Ascending aorta (tissue), 2 donors: ENCODE measurements at regions not wholly inside any gene's neighbourhood (a gene's known extent, or its start where the extent isn't known, plus 50 kb on each side); places are given as distances from the start of the nearest gene placed in this dataset.

Source experiments
- DNase-seq, 2 donors: peaks; one replicate each; pipeline ENCODE4 v3.0.0-alpha.2; 2019; ENCODE audit warnings: low spot score in 2 of 2
- H3K27ac ChIP-seq, 2 donors: fragments of 200-600 bp; sonication (generic); one replicate each; pipeline ENCODE4 v1.5.1; 2016 to 2017; ENCODE audit warnings: mild to moderate bottlenecking in 1 of 2
- H3K27me3 ChIP-seq: fragments of 200-600 bp; sonication (generic); one replicate; pipeline ENCODE4 v1.5.1; 2017
- H3K36me3 ChIP-seq, 2 donors: fragments of 200-600 bp; sonication (generic); one replicate each; pipeline ENCODE4 v1.5.1; 2016
- H3K4me1 ChIP-seq, 2 donors: fragments of 200-600 bp; sonication (generic); one replicate each; pipeline ENCODE4 v1.5.1; 2016 to 2017; ENCODE audit warnings: mild to moderate bottlenecking in 1 of 2
- H3K4me3 ChIP-seq, 2 donors: fragments of 200-600 bp; sonication (generic); one replicate each; pipeline ENCODE4 v1.5.1; 2016 to 2017; ENCODE audit warnings: mild to moderate bottlenecking in 1 of 2
- H3K9me3 ChIP-seq, 2 donors: fragments of 200-600 bp; sonication (generic); one replicate each; pipeline ENCODE4 v1.5.1; 2016
- intact Hi-C: fragments of 100-400 bp; cut with DNase I; formaldehyde crosslinking; loops from one replicate; pipeline ENCODE4 v1.15.1; 2023
- TF ChIP-seq, protein P1 (sequence below), 3 experiments: fragments of 200-600 bp in 2 of 3; fragments of 450-650 bp in 1 of 3; sonication (generic) in 2 of 3; IDR thresholded peaks; one replicate each; pipeline ENCODE4 v1.5.1; 2016 to 2019; ENCODE audit warnings: antibody characterized with exemption in 3 of 3, mild to moderate bottlenecking in 1 of 3, moderate library complexity in 1 of 3

- DNase-seq, result peak in 1 of 2 donors; percentile 88
- no peaks in the 10 kb centered on the region for H3K36me3 ChIP-seq
- no peaks in the 10 kb centered on the region for H3K4me1 ChIP-seq
- H3K4me3 ChIP-seq, result peak overlapping the region; percentile 12 to 41
- H3K27ac ChIP-seq, result peak overlapping the region in 1 of 2 donors; percentile 36
- no peaks in the 10 kb centered on the region for H3K27me3 ChIP-seq
- TF ChIP-seq, protein P1, sequence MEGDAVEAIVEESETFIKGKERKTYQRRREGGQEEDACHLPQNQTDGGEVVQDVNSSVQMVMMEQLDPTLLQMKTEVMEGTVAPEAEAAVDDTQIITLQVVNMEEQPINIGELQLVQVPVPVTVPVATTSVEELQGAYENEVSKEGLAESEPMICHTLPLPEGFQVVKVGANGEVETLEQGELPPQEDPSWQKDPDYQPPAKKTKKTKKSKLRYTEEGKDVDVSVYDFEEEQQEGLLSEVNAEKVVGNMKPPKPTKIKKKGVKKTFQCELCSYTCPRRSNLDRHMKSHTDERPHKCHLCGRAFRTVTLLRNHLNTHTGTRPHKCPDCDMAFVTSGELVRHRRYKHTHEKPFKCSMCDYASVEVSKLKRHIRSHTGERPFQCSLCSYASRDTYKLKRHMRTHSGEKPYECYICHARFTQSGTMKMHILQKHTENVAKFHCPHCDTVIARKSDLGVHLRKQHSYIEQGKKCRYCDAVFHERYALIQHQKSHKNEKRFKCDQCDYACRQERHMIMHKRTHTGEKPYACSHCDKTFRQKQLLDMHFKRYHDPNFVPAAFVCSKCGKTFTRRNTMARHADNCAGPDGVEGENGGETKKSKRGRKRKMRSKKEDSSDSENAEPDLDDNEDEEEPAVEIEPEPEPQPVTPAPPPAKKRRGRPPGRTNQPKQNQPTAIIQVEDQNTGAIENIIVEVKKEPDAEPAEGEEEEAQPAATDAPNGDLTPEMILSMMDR (IDR thresholded peaks at IDR 0.05), result peak; percentile 66 to 97 (median 88)
- peaks cover 9% of the 10 kb centered on the region in 2 donors for H3K9me3 ChIP-seq
- intact Hi-C loops, result loop anchor here (5.0 to 10.0 kb wide), 3 partner anchors 361 to 1578 kb away; partner anchors contain the start of gene HLX
These were observed 92.6 kb downstream of the HHIPL2 start for GRCh38 chr1:222455188-222455879.

DNA sequence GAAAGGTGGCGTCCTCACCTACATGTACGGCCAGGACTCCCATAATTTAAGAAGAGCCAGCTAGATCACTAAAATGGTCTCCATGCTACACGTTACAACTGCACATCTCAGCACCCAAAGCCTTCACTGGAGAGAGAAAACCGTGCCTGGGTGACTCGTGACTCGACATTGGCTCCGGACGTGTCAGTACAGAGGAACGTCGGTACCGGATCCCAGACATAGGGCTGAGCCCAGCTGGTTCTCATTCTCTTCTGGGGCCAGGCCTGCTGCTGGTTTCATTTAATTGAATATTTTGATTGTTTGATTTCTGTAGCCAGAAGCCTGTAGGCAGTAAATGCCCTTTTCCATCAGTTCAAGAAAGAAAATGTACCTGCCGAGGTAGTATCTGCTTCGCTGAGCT is 93.1 kb downstream of the HHIPL2 start:
- Histone ChIP-seq H3K4me1 (no peaks in the 10 kb centered on the region), H3K27ac (peak overlapping the region in 1 of 2 donors; percentile 36), H3K36me3 (no peaks in the 10 kb centered on the region), H3K4me3 (peak overlapping the region; percentile 12 to 41), H3K9me3 (peaks cover 9% of the 10 kb centered on the region in 2 donors), H3K27me3 (no peaks in the 10 kb centered on the region)
- DNase-seq, result peak in 1 of 2 donors; percentile 68
- intact Hi-C loops, result loop anchor here (5.0 to 10.0 kb wide), 3 partner anchors 360 to 1577 kb away; partner anchors contain the start of gene HLX
- TF ChIP-seq, protein P1 (IDR thresholded peaks at IDR 0.05), result no peak

DNA sequence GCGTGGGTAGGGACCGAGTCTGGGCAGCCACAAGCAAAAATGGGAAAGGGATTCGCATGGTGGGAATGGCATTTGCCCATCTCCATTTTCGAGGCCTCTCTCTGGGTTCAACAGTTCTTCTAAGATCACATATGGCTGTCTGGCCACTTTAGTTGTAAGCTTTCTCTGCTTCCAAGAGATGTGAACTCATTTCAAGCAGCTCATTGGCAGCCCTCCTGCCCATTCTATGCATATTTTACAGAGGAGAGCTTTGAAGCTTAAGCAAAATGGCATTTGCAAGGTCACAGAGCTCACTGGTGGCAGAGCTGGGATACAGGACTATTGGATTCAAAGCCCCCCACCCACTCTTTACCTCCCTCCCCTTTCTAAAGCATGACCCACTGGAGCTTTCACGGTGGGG is 93.7 kb downstream of the HHIPL2 start:
- no peaks in the 10 kb centered on the region for H3K4me1 ChIP-seq
- H3K27me3 ChIP-seq, result no peaks in the 10 kb centered on the region
- intact Hi-C loops, result loop anchor here (10.0 kb wide), 2 partner anchors 359 to 979 kb away; no protein-coding TSS in a partner anchor
- no peak overlapping the region for H3K27ac ChIP-seq
- DNase-seq, result no peak
- peaks cover 9% of the 10 kb centered on the region in 2 donors for H3K9me3 ChIP-seq
- H3K4me3 ChIP-seq, result no peak overlapping the region
- no peaks in the 10 kb centered on the region for H3K36me3 ChIP-seq
- TF ChIP-seq, protein P1 (IDR thresholded peaks at IDR 0.05), result no peak

DNA sequence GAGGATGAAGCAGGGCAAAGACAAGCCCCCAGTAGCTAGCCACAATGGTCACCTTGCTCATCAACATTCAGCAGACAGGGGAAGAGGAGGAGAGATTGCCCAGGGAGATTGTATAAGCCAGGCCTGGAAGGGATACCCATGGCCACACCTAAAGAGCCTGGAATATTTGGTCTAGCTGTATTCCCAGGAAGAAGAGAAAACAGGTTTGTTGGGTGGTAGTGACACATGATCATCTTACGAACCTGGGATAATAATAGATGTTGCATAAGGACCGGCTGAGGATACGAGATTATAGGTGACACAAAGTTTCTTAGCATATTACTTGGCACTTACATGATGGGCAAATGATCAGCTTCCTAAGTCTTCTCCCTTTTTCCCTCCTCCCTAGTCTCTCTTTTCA is 95.9 kb downstream of the HHIPL2 start:
- Histone ChIP-seq H3K9me3 (peaks cover 0 to under 1% of the 10 kb centered on the region in 2 donors), H3K36me3 (no peaks in the 10 kb centered on the region), H3K27ac (no peak overlapping the region), H3K4me3 (no peak overlapping the region), H3K4me1 (no peaks in the 10 kb centered on the region), H3K27me3 (no peaks in the 10 kb centered on the region)
- TF ChIP-seq, protein P1 (IDR thresholded peaks at IDR 0.05), result no peak
- DNase-seq, result no peak
- intact Hi-C loops, result loop anchor here (10.0 kb wide), 2 partner anchors 357 to 977 kb away; no protein-coding TSS in a partner anchor

GRCh38 chr1:222443566-222443965 is 104.3 kb downstream of the HHIPL2 start:
- Histone ChIP-seq H3K4me3 (no peak overlapping the region), H3K9me3 (no peaks in the 10 kb centered on the region), H3K36me3 (no peaks in the 10 kb centered on the region), H3K27me3 (no peaks in the 10 kb centered on the region), H3K27ac (no peak overlapping the region), H3K4me1 (no peaks in the 10 kb centered on the region)
- TF ChIP-seq, protein P1 (IDR thresholded peaks at IDR 0.05), result no peak
- DNase-seq, result no peak
- intact Hi-C loops, result no loop called here
